Neural cell (in vitro differentiated cells): ENCODE measurements at regions not wholly inside any gene's neighbourhood (a gene's known extent, or its start where the extent isn't known, plus 50 kb on each side); places are given as distances from the start of the nearest gene placed in this dataset.

Source experiments
- H2AFZ ChIP-seq: fragments of 200-600, 300-800 bp; sonication (generic), shearing (Covaris generic); 2 replicates; pipeline ENCODE4 v1.6.0; 2014; ENCODE audit warnings: low read depth, mild to moderate bottlenecking, antibody characterized with exemption, low read length, moderate library complexity
- H3F3A ChIP-seq: fragments of 200-600 bp; shearing (Covaris generic); 2 replicates; pipeline ENCODE4 v1.6.1; 2016; ENCODE audit warnings: mild to moderate bottlenecking, moderate library complexity, mixed read lengths, antibody characterized with exemption, low read length; ENCODE audit not compliant: insufficient read depth, poor library complexity, severe bottlenecking
- H3K27ac ChIP-seq: fragments of 200-600, 300-800 bp; sonication (generic), shearing (Covaris generic); 2 replicates; pipeline ENCODE4 v1.5.1; 2014; ENCODE audit warnings: mild to moderate bottlenecking, low read length, moderate library complexity
- H3K27me3 ChIP-seq: fragments of 300-800, 200-600 bp; sonication (generic), shearing (Covaris generic); 2 replicates; pipeline ENCODE4 v1.6.0; 2014; ENCODE audit warnings: mild to moderate bottlenecking, low read depth, low read length, moderate library complexity; ENCODE audit not compliant: insufficient read depth
- H3K36me3 ChIP-seq: fragments of 300-800, 200-600 bp; sonication (generic), shearing (Covaris generic); 2 replicates; pipeline ENCODE4 v1.5.1; 2014; ENCODE audit warnings: mild to moderate bottlenecking, antibody characterized with exemption, low read length, moderate library complexity; ENCODE audit not compliant: insufficient read depth
- H3K4me2 ChIP-seq: fragments of 300-800, 200-600 bp; sonication (generic), shearing (Covaris generic); 2 replicates; pipeline ENCODE4 v1.6.0; 2014; ENCODE audit warnings: mild to moderate bottlenecking, low read length
- H3K4me3 ChIP-seq: fragments of 300-800, 200-600 bp; sonication (generic), shearing (Covaris generic); 2 replicates; pipeline ENCODE4 v1.5.1; 2014; ENCODE audit warnings: mild to moderate bottlenecking, low read length, moderate library complexity
- H3K79me2 ChIP-seq: fragments of 200-600 bp; shearing (Covaris generic); replicated peaks from 2 replicates; pipeline ENCODE4 v1.6.0; 2014; ENCODE audit warnings: mild to moderate bottlenecking, low read length, moderate library complexity; ENCODE audit not compliant: insufficient read depth
- H3K9ac ChIP-seq: fragments of 300-800, 200-600 bp; sonication (generic), shearing (Covaris generic); 2 replicates; pipeline ENCODE4 v1.6.1; 2016; ENCODE audit warnings: mild to moderate bottlenecking, low read length, mixed read lengths
- H3K9me2 ChIP-seq: fragments of 200-600 bp; shearing (Covaris generic); 2 replicates; pipeline ENCODE4 v1.6.1; 2016; ENCODE audit warnings: mild to moderate bottlenecking, low read length, mixed read lengths; ENCODE audit not compliant: insufficient read depth
- H3K9me3 ChIP-seq: fragments of 200-600, 300-800 bp; sonication (generic), shearing (Covaris generic); 2 replicates; pipeline ENCODE4 v1.6.1; 2016; ENCODE audit warnings: mild to moderate bottlenecking, mixed run types, low read length, moderate library complexity, mixed read lengths
- H4K20me1 ChIP-seq: fragments of 200-600 bp; shearing (Covaris generic); 2 replicates; pipeline ENCODE4 v1.6.1; 2016; ENCODE audit warnings: mild to moderate bottlenecking, mixed run types; ENCODE audit not compliant: insufficient read depth
- CTCF ChIP-seq: fragments of 450-650 bp; IDR thresholded peaks from 2 replicates; pipeline ENCODE4 v1.5.1; 2014; ENCODE audit warnings: antibody characterized with exemption, mild to moderate bottlenecking, moderate library complexity; ENCODE audit not compliant: poor library complexity, severe bottlenecking
- EP300 ChIP-seq: fragments of 450-650 bp; conservative IDR thresholded peaks from 2 replicates; pipeline ENCODE4 v1.6.1; 2014; ENCODE audit warnings: antibody characterized with exemption, mild to moderate bottlenecking, moderate library complexity; ENCODE audit not compliant: poor library complexity, severe bottlenecking
- EZH2 ChIP-seq: fragments of 200-600, 300-800 bp; shearing (Covaris generic), sonication (generic); IDR thresholded peaks from 2 replicates; pipeline ENCODE4 v1.6.1; 2014; ENCODE audit warnings: antibody characterized with exemption, low read length, borderline replicate concordance, mild to moderate bottlenecking; ENCODE audit not compliant: insufficient read depth, poor library complexity, severe bottlenecking
- MXI1 ChIP-seq: fragments of 450-650 bp; conservative IDR thresholded peaks from 2 replicates; pipeline ENCODE4 v1.6.1; 2014; ENCODE audit warnings: antibody characterized with exemption, mild to moderate bottlenecking; ENCODE audit not compliant: poor library complexity, severe bottlenecking
- POLR2AphosphoS5 ChIP-seq: IDR thresholded peaks from 2 replicates; pipeline ENCODE4 v1.6.1; 2012
- RAD21 ChIP-seq: fragments of 450-650 bp; conservative IDR thresholded peaks from 2 replicates; pipeline ENCODE4 v1.6.1; 2014; ENCODE audit warnings: antibody characterized with exemption, mild to moderate bottlenecking, moderate library complexity
- REST ChIP-seq: IDR thresholded peaks from 2 replicates; pipeline ENCODE4 v1.6.1; 2012; ENCODE audit warnings: borderline replicate concordance
- SMC3 ChIP-seq: fragments of 450-650 bp; conservative IDR thresholded peaks from 2 replicates; pipeline ENCODE4 v1.6.1; 2014; ENCODE audit warnings: antibody characterized with exemption, mild to moderate bottlenecking, moderate library complexity; ENCODE audit not compliant: poor library complexity
- TAF1 ChIP-seq: IDR thresholded peaks from 2 replicates; pipeline ENCODE4 v1.6.1; 2012; ENCODE audit warnings: low read depth

- Histone ChIP-seq H2AFZ (no peak overlapping the region), H3F3A (no peaks in the 10 kb centered on the region), H3K36me3 (no peaks in the 10 kb centered on the region), H4K20me1 (no peaks in the 10 kb centered on the region), H3K79me2 (no peaks in the 10 kb centered on the region), H3K4me2 (no peak overlapping the region), H3K27ac (no peak overlapping the region), H3K27me3 (no peaks in the 10 kb centered on the region), H3K9me2 (no peaks in the 10 kb centered on the region), H3K9me3 (no peaks in the 10 kb centered on the region), H3K4me3 (no peak overlapping the region), H3K9ac (no peak overlapping the region)
- TF ChIP-seq EP300: no peak
- no peak for TF ChIP-seq CTCF
Observed at GRCh38 chr5:68957591-68957990, 136.2 kb upstream of the SLC30A5 start.

GRCh38 chr5:68958428-68958827, 135.4 kb upstream of the SLC30A5 start:
- Histone ChIP-seq H3K9me3 (no peaks in the 10 kb centered on the region), H3K79me2 (no peaks in the 10 kb centered on the region), H3K4me2 (no peak overlapping the region), H3K9ac (no peak overlapping the region), H3K27me3 (no peaks in the 10 kb centered on the region), H3K27ac (no peak overlapping the region), H3K36me3 (no peaks in the 10 kb centered on the region), H2AFZ (no peak overlapping the region), H3K9me2 (no peaks in the 10 kb centered on the region), H3F3A (no peaks in the 10 kb centered on the region), H3K4me3 (no peak overlapping the region), H4K20me1 (no peaks in the 10 kb centered on the region)
- TF ChIP-seq REST (no peak), MXI1 (no peak), EP300 (no peak), TAF1 (no peak), RAD21 (no peak), CTCF (no peak), EZH2 (no peak), SMC3 (no peak), POLR2AphosphoS5 (no peak)
